HG03432 (cell line): ENCODE measurements at regions not wholly inside any gene's neighbourhood (a gene's known extent, or its start where the extent isn't known, plus 50 kb on each side); places are given as distances from the start of the nearest gene placed in this dataset.

Experiments
- ATAC-seq: cut with Tn5 transposase; IDR thresholded peaks from one replicate; pipeline ENCODE4 v1.9.1; 2021; ENCODE audit warnings: mild to moderate bottlenecking, moderate library complexity; ENCODE audit not compliant: unreplicated experiment

DNA sequence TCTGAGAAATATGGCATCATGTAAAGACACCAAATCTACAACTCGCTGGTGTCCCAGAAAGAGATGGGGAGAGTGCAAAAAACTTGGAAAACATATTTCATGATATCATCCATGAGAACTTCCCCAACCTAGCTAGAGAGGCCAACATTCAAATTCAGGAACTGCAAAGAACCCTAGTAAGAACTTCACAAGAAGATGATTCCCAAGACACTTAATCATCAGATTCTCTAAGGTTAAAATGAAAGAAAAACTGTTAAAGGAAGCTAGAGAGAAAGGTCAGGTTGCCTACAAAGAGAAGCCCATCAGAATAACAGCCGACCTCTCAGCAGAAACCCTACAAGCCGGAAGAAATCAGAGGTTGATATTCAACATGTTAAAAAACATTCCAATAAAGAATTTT is 95.5 kb upstream of the PRLR start:
- ATAC-seq = no peak

- no peak for ATAC-seq
Observed at GRCh38 chr5:35324679-35325078, 94.4 kb upstream of the PRLR start.

DNA sequence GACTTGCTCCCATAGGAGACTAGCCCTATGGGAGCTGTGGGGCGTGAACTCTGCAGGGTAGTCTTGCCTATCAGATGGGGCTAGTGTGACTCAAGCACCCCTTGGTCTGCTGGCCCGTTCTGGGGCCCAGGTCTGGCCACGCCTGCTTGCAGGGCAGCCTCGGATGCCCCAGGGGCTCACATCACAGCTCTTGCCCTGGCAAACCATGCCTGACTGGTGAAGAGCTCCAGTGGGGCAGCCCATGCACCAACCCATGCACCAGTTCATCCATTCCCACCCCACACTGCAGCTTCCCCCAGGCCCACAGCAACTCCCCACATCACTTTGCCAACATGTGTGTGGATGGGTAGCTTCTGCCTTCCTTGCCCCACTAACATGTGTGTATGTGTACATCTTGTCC is 93.9 kb upstream of the PRLR start:
- ATAC-seq = no peak

DNA sequence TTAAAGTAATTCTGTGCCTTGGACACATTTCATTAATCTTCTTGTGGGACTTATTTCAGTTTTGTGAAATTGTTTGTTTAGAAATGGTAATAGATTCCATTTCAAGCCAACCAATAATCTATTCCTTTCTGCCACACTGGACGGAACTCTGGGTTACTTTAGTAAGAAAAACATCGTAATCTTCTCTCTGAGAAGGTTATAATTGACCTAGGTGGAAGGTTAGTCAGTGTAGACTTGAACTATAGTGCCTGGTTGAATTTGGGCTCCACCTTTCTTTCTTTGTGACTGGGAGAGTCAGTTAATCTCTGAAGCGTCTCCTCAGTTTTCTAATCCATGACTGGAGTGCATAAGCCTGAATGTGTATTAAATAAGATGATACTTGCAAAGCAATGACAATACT is 89.7 kb upstream of the PRLR start:
- peak; percentile 27 for ATAC-seq

DNA sequence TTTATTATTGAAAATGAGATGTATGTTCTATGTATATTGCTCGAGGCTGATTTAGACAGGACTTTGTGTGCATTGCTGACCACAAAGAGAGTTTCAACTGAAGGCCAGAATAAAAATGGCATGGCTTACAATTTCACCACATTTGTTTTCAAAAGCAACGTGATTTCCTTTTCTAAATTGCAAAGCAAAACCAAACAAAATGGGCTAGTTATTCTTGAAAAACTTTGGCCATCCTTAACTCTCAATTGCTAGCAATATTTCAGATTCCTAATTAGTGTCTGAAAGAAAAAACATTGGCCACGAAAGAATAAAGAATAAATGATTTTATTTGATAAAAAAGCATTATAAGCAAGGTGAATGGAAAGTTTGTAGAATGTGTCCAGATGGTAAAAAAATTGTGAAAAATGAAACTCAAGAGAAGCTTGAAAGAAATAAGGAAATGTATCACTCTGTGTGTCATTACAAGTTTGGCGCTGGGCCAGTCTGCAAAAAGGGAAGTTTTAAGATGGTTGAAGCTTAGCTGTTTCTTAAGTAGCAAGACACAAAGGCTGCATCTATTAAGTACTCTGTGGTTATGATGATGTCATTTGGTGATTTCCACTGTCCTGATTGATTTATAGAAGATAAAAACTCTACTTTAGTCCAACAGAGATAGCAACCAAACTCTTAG is 89.2 kb upstream of the PRLR start:
- peak; percentile 97 for ATAC-seq

GRCh38 chr5:35317586-35317985 is 87.3 kb upstream of the PRLR start:
- no peak for ATAC-seq

DNA sequence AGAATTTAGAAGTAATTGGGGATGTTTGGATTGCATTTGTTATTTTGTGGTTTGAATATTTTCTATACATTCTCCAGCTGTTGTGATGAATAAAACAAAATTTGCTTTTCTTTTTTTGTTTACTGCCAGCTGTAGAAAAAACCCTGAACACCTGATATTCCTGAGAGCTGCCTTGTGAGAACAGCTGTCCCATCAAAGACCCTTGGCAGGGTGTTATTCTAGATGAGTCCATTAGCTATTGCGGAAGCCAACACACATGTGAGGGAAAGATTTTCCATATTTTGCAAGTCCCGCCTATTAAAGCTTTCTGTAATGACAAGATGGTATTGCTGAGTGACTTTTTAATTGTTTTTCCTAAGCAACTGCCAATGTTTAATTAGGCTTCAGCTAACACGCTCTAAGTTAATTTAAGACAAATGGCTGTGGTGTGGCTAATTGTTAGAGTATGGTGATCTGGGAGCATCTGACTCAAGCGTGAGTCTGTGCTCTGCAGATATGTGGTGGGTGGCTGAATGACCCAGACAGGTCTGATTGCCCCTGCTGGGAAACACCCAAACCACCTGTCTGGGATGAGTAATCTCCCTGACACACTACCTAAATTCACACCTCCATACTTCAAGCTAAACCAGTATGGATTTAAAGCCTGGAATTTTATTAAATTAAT is 86.5 kb upstream of the PRLR start:
- ATAC-seq = no peak

GRCh38 chr5:35313291-35313690 is 83.0 kb upstream of the PRLR start:
- ATAC-seq = no peak

- ATAC-seq = no peak
Observed at GRCh38 chr5:35312267-35312666, 82.0 kb upstream of the PRLR start.

- no peak for ATAC-seq
Observed at GRCh38 chr5:35309365-35310130, 79.3 kb upstream of the PRLR start.

DNA sequence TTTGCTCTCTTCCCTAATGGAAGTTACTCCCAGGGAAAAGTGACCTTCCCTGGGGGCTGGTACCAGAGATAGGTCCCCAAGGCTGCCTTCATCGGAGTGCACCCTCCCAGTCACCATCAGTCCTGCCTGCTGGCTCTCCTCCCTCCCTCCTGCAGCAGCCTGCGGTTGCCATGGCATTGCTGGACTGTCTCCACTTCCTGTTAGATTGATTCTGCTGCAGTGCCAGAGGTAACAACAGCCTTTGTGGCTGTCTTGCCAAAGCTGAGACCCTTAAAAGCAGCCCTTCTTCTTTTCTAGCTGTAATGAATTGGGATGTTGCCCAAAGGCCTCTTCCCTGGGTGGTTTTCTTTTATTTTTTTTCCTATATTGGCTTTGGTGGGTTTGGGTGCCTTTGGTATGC is 78.1 kb upstream of the PRLR start:
- ATAC-seq = peak; percentile 88

DNA sequence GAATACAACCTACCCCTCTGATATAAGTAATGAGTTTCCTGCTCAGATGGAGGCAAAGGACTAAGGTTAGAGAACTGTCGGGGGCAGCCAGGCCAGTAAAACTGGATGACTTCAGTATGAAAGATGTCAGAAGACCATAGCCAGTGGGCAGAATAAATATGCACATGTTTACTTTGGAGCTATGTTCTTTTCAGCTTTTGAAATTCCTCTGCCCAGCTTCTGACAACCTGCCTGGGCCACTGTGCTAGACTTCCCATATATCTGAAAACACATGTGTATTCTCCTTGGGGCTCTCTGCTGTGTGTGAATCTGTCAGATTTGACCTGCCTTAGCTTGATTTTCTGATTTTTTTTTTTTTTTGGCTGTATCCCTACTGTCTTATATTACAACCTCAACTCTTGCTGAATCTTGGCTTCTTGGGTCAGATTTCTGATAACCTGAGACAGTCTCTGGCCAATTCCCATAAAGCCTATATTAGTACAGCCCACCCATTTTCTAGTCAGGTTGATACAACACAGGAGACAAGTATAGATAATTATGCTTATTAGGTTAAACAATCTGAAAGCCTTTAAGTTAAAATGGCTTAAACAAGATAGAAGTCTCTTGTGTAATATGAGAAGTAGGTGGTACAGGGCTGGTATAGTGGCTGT is 76.6 kb upstream of the PRLR start:
- no peak for ATAC-seq

DNA sequence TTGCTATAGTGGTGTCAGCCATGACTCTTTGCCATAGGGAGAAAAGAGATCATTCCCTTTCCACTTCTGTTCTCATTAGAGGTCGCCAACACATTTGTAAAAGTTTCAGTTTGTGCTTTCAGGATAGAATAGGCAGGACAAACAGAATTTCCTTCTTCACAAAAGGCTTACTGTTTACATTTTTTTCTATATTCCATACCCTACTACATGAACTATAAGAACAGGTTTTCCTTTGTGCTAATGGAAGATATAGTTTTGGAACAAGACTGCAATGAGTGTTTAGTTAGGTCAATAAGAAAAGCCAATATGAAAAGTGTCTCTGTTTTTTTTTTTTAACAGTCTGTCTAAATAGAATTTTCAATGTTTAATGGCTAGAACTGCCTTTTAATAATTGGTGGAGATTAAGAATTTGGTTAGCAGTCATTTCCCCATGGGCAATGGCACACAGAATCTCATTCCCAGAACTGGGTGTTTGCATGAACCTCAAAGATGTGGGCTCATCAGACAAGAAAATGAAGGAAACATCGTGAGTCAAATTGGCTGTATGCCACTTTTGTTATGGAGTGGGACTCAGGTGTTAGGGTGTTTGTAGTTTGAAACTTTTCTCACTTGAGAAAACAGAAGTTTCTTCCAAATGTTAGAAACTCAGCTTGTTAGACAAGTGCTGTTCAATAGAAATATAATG is 75.2 kb upstream of the PRLR start:
- no peak for ATAC-seq

DNA sequence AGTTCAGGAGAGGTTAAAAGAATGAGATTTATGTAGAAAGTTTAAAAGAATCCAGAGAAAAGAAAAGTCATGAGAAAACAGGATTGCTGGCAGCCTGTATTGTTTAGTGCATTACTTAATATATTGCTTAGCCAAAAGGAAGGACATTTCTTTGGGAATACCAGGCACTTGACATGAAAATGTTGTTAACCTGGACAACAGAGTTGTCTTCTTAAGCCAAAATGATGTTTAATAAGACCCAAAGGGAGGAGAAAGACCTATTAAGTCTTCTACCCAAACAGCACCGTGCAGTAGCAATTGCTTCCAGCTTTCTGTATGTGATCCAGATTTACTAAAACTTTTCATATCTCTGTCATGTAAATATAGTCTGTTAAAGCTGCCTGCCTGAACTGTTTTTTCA is 74.0 kb upstream of the PRLR start:
- ATAC-seq = no peak

- ATAC-seq = peak; percentile 57
Observed at GRCh38 chr5:35303152-35303551, 72.9 kb upstream of the PRLR start.

DNA sequence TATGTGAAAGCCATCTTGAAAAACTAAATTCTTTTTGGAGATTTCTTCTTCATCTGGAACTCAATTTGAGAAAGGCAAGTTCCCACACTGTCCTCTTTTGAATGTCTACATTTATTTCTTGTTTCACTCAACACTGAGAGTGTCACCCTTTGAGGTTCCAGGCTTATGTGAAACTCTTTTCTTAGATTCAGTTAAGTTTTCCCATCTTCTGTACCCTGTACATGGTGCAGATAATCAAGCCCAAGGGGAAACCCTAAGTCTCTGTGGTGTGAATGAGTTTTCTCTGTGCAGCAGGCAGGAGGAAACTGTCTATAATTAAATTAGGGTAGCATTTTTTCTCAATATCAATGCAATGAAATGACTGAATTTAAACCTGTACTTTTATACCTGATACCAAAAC is 72.3 kb upstream of the PRLR start:
- peak; percentile 97 for ATAC-seq

DNA sequence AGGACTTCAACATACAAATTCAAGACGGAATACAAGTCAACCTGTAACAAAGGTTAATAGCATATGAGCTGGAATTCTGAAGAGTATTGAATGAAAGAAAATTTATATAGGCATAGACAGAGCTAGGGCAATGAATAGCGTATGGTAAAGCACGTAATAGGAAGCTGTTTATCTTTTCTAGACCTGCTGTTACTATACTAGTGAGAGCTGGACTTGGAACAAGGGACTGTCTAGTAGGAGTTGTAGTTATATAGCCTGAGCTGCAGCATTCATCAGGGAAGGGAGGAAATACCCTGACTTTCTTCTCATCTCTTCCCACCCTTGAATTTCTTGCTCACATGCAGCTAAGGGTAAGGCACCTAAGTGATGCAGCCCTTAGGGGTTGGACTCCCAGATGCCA is 67.5 kb upstream of the PRLR start:
- ATAC-seq = no peak

GRCh38 chr5:35294976-35295375 is 64.7 kb upstream of the PRLR start:
- ATAC-seq = no peak

DNA sequence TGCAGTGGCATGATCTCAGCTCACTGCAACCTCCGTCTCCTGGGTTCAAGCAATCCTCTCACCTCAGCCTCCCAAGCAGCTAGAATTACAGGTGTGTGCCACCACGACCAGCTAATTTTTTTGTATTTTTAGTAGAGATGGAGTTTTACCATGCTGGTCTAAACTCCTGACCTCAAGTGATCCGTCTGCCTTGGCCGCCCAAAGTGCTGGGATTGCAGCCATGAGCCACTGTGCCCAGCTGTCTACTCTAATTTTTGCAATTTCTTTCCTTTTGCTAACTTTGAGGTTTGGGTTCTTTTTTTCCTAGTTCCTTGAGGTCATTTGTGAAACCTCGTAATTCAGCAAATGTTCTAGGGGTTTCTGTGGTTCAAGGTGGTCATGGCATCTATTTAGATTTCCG is 63.7 kb upstream of the PRLR start:
- no peak for ATAC-seq

DNA sequence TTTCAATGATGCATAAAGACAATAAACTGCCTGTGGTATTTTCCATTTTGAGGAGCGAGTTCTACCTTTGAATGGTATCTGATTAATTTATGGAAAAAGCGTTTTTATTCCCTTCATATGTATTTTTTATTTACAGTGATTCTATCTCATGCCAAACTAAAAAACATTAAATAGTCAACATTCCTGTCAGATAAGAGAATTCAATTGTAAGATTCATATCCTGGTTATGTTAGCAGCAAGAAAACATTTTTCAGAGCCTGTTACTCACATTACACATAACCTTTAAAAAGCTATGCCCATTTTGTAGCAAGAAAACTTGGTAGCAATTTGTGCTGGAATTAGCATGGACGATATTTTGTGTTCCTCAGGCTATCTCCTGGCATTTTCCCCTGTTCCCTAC is 55.1 kb upstream of the PRLR start:
- ATAC-seq = no peak

DNA sequence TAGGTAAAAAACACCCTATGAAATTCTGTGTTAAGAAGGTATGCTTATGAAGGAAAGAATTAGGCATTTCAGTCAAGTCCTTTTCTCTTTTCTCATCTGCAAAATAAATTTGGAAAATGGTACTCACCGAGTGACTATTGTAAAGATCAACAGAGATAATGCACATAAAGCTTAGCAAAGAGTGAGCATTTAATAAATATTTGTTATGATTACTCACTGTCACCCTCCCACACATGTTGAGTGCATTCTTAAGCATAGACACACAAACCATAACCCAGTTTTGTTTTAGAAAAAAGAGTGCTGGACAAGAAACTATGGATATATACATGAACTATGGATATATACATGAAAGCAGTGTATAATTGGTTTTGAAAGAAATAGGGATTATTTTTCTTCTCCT is 54.7 kb upstream of the PRLR start:
- no peak for ATAC-seq
